ENCODE measurements at regions not wholly inside any gene's neighbourhood (a gene's known extent, or its start where the extent isn't known, plus 50 kb on each side); places are given as distances from the start of the nearest gene placed in this dataset.
"Not testable (repeated sequence)": the region's sequence is repeated elsewhere in the genome, so short reads cannot be mapped to it uniquely, and the experiment has no call there.

GRCh38 chr1:121556560-121556959 is 371.8 kb downstream of the SRGAP2C start:
- not testable (repeated sequence) for TF ChIP-seq CTCF (IDR thresholded peaks at IDR 0.05; ENCODE audit: low read length); EZH2 (IDR thresholded peaks at IDR 0.05; ENCODE audit: borderline replicate concordance, low read length)

Data from OCI-LY1 (cell line).